ENCODE measurements at regions not wholly inside any gene's neighbourhood (a gene's known extent, or its start where the extent isn't known, plus 50 kb on each side); places are given as distances from the start of the nearest gene placed in this dataset.

GRCh38 chr12:4107436-4107878 is 166.1 kb upstream of the CCND2 start (continued):
- TF ChIP-seq ZNF788 (CRISPR knock-in tag; IDR thresholded peaks at IDR 0.05; ENCODE audit: borderline replicate concordance) (no peak), ZBTB7A (CRISPR knock-in tag; IDR thresholded peaks at IDR 0.05) (no peak), GTF2F1 (IDR thresholded peaks at IDR 0.05; ENCODE audit: low read length) (no peak), ZNF574 (CRISPR knock-in tag; IDR thresholded peaks at IDR 0.05) (peak; percentile 15; the same call in 1 of the 2 replicates), ZNF850 (CRISPR knock-in tag; conservative IDR thresholded peaks at IDR 0.05) (no peak), HDAC2 (CRISPR knock-in tag; IDR thresholded peaks at IDR 0.05) (no peak), AKAP8 (CRISPR knock-in tag; IDR thresholded peaks at IDR 0.05) (no peak), TBX3 (IDR thresholded peaks at IDR 0.05; ENCODE audit: borderline replicate concordance) (no peak), U2AF2 (IDR thresholded peaks at IDR 0.05; ENCODE audit: low read depth, low read length) (no peak), ZFP37 (CRISPR knock-in tag; IDR thresholded peaks at IDR 0.05; ENCODE audit: borderline replicate concordance) (no peak), MLLT10 (CRISPR knock-in tag; IDR thresholded peaks at IDR 0.05) (no peak), ZBTB33 (CRISPR knock-in tag; IDR thresholded peaks at IDR 0.05) (peak; percentile 73; the same call in 1 of the 2 replicates), MIXL1 (CRISPR knock-in tag; IDR thresholded peaks at IDR 0.05) (0 out of 2 replicates have a peak, but pooled peaks have one; percentile 20), ZNF564 (CRISPR knock-in tag; IDR thresholded peaks at IDR 0.05) (no peak), BRF2 (CRISPR knock-in tag; IDR thresholded peaks at IDR 0.05) (no peak), ZSCAN21 (CRISPR knock-in tag; IDR thresholded peaks at IDR 0.05; ENCODE audit: borderline replicate concordance) (no peak), ATF1 (CRISPR knock-in tag; IDR thresholded peaks at IDR 0.05) (no peak), CREM (IDR thresholded peaks at IDR 0.05) (no peak), CREM (CRISPR knock-in tag; IDR thresholded peaks at IDR 0.05) (no peak), NR0B2 (CRISPR knock-in tag; IDR thresholded peaks at IDR 0.05) (no peak), ESRRA (CRISPR knock-in tag; IDR thresholded peaks at IDR 0.05; ENCODE audit: low read depth) (no peak), ZBTB10 (CRISPR knock-in tag; IDR thresholded peaks at IDR 0.05; ENCODE audit: borderline replicate concordance) (no peak), ZNF460 (CRISPR knock-in tag; IDR thresholded peaks at IDR 0.05; ENCODE audit: borderline replicate concordance) (no peak)
